ENCODE measurements at regions not wholly inside any gene's neighbourhood (a gene's known extent, or its start where the extent isn't known, plus 50 kb on each side); places are given as distances from the start of the nearest gene placed in this dataset.

- no peak for ATAC-seq
- Histone ChIP-seq H3K27me3 (ENCODE audit: insufficient read depth, low read length) (peaks cover 40% of the 10 kb centered on the region), H3K9ac (ENCODE audit: low read length) (no peak overlapping the region), H2AFZ (ENCODE audit: low read depth, low read length, poor library complexity, severe bottlenecking) (no peak overlapping the region), H3K4me2 (ENCODE audit: low read length) (no peak overlapping the region), H3K9me3 (ENCODE audit: control insufficient read depth in 1 of 2, insufficient read depth in 1 of 2, low read depth in 1 of 2, low read length in 2 of 2) (no peaks in the 10 kb centered on the region), H4K20me1 (ENCODE audit: insufficient read depth) (no peaks in the 10 kb centered on the region), H3K79me2 (ENCODE audit: insufficient read depth, low read length) (no peaks in the 10 kb centered on the region), H3K4me3 (replicated peaks in 1 of 2; ENCODE audit: low read depth in 1 of 2, low read length in 2 of 2) (no peak overlapping the region), H3K36me3 (ENCODE audit: control insufficient read depth in 1 of 2, insufficient read depth in 2 of 2, low read length in 2 of 2) (no peaks in the 10 kb centered on the region), H3K9me2 (ENCODE audit: insufficient read depth) (no peaks in the 10 kb centered on the region), H3K27ac (ENCODE audit: low read depth, low read length) (no peak overlapping the region), H3K4me1 (ENCODE audit: control insufficient read depth in 1 of 2, insufficient read depth in 2 of 2, low read length in 2 of 2) (no peaks in the 10 kb centered on the region)
- ChIA-PET POLR2A (no interaction called here), RAD21 (ENCODE audit: low non-redundant PET in 1 of 2, low total read pairs in 2 of 2, uncharacterized antibody in 2 of 2, unreplicated experiment in 2 of 2) (no interaction called here), CTCF (no interaction called here)
- TF ChIP-seq RAD21 (IDR thresholded peaks at IDR 0.05; ENCODE audit: low read depth): no peak
- TF ChIP-seq ELF1 (IDR thresholded peaks at IDR 0.05; ENCODE audit: borderline replicate concordance, low read depth): no peak
- TF ChIP-seq ZNF274 (IDR thresholded peaks at IDR 0.05; ENCODE audit: low read depth, low read length): no peak
- no peak for TF ChIP-seq EGR1 (IDR thresholded peaks at IDR 0.05; ENCODE audit: low read depth)
- no peak for TF ChIP-seq TCF7L2 (IDR thresholded peaks at IDR 0.05; ENCODE audit: borderline replicate concordance, extremely low read depth, insufficient read depth, insufficient read length)
- TF ChIP-seq ZBTB33 (IDR thresholded peaks at IDR 0.05; ENCODE audit: extremely low read depth, insufficient replicate concordance, low read length): no peak
- TF ChIP-seq ATF3 (IDR thresholded peaks at IDR 0.05): no peak
- no peak for TF ChIP-seq POLR2A (IDR thresholded peaks at IDR 0.05; ENCODE audit: borderline replicate concordance, extremely low read depth, insufficient read depth, insufficient read length)
- TF ChIP-seq CEBPB (IDR thresholded peaks at IDR 0.05; ENCODE audit: low read depth): no peak
- TF ChIP-seq EZH2phosphoT487 (IDR thresholded peaks at IDR 0.05; ENCODE audit: borderline replicate concordance): no peak
- no peak for TF ChIP-seq ZFX (IDR thresholded peaks at IDR 0.05)
- TF ChIP-seq JUND (IDR thresholded peaks at IDR 0.05): no peak
- no peak for DNase-seq (ENCODE audit: low read depth, low spot score)
- BruUV-seq (replicated peaks): no TSS peak
- intact Hi-C loops (cut with micrococcal nuclease): no loop called here
These were observed 170.5 kb upstream of the RBM19 start for GRCh38 chr12:114136631-114137030.
